ENCODE measurements at regions not wholly inside any gene's neighbourhood (a gene's known extent, or its start where the extent isn't known, plus 50 kb on each side); places are given as distances from the start of the nearest gene placed in this dataset.

DNA sequence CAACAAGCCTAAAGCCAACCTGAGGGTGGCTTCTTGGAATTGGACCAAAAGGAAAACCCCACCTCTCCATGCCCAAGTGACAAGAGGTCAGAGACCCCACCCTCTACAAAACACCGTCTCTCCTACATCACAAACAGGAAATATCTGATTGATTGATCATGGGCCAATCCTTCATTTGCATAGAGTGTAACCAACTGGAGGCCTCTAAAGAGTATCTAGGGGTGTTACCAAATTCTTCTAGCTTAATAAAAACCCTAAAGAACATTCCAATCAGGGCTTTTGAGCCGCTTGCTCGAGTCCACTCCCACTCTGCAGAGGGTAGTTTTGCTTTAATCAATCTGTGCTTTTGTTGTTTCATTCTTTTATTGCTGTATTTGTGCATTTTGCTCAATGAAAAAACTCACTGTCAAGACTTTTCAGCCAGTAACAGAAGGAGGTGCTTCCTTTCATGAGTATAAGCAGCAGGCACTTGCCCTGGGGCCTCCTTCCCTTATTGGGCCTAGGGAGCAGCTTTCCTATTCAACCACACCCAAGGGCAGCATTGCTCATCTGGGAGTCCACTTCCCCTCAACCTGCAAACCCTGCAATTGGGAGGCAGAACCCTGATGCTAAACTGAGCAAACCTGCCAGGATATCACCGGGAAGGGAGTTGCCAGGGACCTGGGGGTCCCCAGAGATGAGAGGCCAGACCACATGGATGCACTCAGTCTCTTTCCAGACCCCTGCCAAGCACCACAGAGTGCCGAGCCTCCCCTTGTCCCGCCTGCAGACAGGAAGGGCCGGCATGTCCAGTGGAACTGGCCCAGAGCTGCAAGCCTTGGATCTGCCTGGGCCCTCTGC lies 154.3 kb upstream of the VSTM2B start:
- TF ChIP-seq CTCF (IDR thresholded peaks at IDR 0.05) (no peak), POLR2AphosphoS5 (IDR thresholded peaks at IDR 0.05) (no peak), EP300 (IDR thresholded peaks at IDR 0.05) (no peak)
